ENCODE measurements at regions not wholly inside any gene's neighbourhood (a gene's known extent, or its start where the extent isn't known, plus 50 kb on each side); places are given as distances from the start of the nearest gene placed in this dataset.

GRCh38 chr17:14971054-14971453, 294.1 kb downstream of the PMP22 start:
- H3K27ac Mint-ChIP-seq: no peak overlapping the region
- H3K9me3 Mint-ChIP-seq: peaks cover 8% of the 10 kb centered on the region
- no peak for DNase-seq (ENCODE audit: extremely low spot score, unreplicated experiment)
- peaks cover 38% of the 10 kb centered on the region for H3K27me3 Mint-ChIP-seq
- TF ChIP-seq CTCF (conservative IDR thresholded peaks at IDR 0.05): no peak
- no peak overlapping the region for H3K4me3 Mint-ChIP-seq
- H3K36me3 Mint-ChIP-seq: no peaks in the 10 kb centered on the region
- H3K4me1 Mint-ChIP-seq (ENCODE audit: unreplicated experiment): peaks cover 4% of the 10 kb centered on the region

DNA sequence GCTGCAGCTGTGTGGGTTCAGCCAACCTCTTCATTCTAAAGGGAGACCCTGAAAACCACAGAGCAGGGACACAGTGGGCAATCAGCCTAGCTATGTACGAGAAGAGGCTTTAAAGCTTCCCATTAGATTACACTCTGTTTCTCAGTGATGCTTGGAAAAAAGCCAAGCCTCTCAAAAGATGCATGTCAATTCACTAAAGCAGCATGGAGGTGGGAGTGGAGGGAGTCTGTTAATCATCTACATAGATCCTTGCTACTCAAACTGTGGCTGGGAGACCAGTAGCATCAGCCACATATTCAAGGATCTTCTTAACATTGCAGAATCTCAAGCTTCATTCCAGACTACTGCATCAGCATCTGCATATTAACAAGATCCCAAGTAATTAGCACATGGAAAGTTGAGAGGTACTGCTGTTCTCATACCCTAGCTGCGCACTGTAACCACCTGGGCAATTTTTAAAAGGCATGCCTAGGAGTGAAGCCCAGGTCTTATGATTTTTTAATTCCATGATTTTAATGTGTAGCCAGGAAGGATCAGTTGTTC, 305.9 kb downstream of the PMP22 start:
- peaks cover 58% of the 10 kb centered on the region for H3K27me3 Mint-ChIP-seq
- TF ChIP-seq CTCF (conservative IDR thresholded peaks at IDR 0.05): no peak
- H3K9me3 Mint-ChIP-seq: peaks cover 11% of the 10 kb centered on the region
- no peaks in the 10 kb centered on the region for H3K4me1 Mint-ChIP-seq (ENCODE audit: unreplicated experiment)
- no peak for DNase-seq (ENCODE audit: extremely low spot score, unreplicated experiment)
- H3K4me3 Mint-ChIP-seq: no peak overlapping the region
- no peaks in the 10 kb centered on the region for H3K36me3 Mint-ChIP-seq
- H3K27ac Mint-ChIP-seq: no peak overlapping the region

DNA sequence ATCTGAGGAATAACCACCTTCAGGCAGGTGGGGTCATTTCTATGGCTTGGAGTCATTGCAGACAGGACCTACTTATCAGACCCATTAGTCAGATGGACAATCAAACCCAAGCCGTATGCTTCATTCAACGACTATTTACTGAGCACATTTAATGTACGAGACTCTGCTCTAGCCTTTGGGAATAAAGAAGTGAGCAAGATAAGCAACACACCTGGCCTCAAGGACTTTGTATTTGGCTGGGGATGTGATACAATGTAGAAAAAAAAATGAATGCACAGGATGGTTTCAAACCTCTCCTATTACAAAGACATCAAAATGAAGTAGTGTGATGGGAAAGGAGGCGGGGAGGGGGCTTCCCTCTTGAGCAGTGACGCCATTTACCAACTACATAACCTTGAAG, 311.7 kb downstream of the PMP22 start:
- no peak overlapping the region for H3K27ac Mint-ChIP-seq
- H3K9me3 Mint-ChIP-seq: peaks cover 7% of the 10 kb centered on the region
- TF ChIP-seq CTCF (conservative IDR thresholded peaks at IDR 0.05): no peak
- H3K36me3 Mint-ChIP-seq: no peaks in the 10 kb centered on the region
- H3K4me1 Mint-ChIP-seq (ENCODE audit: unreplicated experiment): no peaks in the 10 kb centered on the region
- peaks cover 57% of the 10 kb centered on the region for H3K27me3 Mint-ChIP-seq
- no peak overlapping the region for H3K4me3 Mint-ChIP-seq
- no peak for DNase-seq (ENCODE audit: extremely low spot score, unreplicated experiment)

- H3K4me3 Mint-ChIP-seq: no peak overlapping the region
- DNase-seq (ENCODE audit: extremely low spot score, unreplicated experiment): no peak
- peaks cover 49% of the 10 kb centered on the region for H3K27me3 Mint-ChIP-seq
- no peak for TF ChIP-seq CTCF (conservative IDR thresholded peaks at IDR 0.05)
- H3K9me3 Mint-ChIP-seq: peaks cover 7% of the 10 kb centered on the region
- H3K27ac Mint-ChIP-seq: no peak overlapping the region
- no peaks in the 10 kb centered on the region for H3K36me3 Mint-ChIP-seq
- H3K4me1 Mint-ChIP-seq (ENCODE audit: unreplicated experiment): no peaks in the 10 kb centered on the region
These were observed 314.4 kb downstream of the PMP22 start for GRCh38 chr17:14950686-14951085.

GRCh38 chr17:14950216-14950615, 314.9 kb downstream of the PMP22 start:
- DNase-seq (ENCODE audit: extremely low spot score, unreplicated experiment): no peak
- Mint-ChIP-seq H3K4me3 (no peak overlapping the region), H3K4me1 (ENCODE audit: unreplicated experiment) (no peaks in the 10 kb centered on the region), H3K27ac (no peak overlapping the region), H3K9me3 (peaks cover 7% of the 10 kb centered on the region), H3K36me3 (no peaks in the 10 kb centered on the region), H3K27me3 (peaks cover 46% of the 10 kb centered on the region)
- TF ChIP-seq CTCF (conservative IDR thresholded peaks at IDR 0.05): no peak

- H3K4me3 Mint-ChIP-seq: no peak overlapping the region
- H3K27ac Mint-ChIP-seq: no peak overlapping the region
- H3K4me1 Mint-ChIP-seq (ENCODE audit: unreplicated experiment): no peaks in the 10 kb centered on the region
- H3K36me3 Mint-ChIP-seq: no peaks in the 10 kb centered on the region
- no peak for TF ChIP-seq CTCF (conservative IDR thresholded peaks at IDR 0.05)
- DNase-seq (ENCODE audit: extremely low spot score, unreplicated experiment): no peak
- peaks cover 32% of the 10 kb centered on the region for H3K27me3 Mint-ChIP-seq
- no peaks in the 10 kb centered on the region for H3K9me3 Mint-ChIP-seq
These were observed 317.5 kb downstream of the PMP22 start for GRCh38 chr17:14947671-14948070.

All from type B pancreatic cell (in vitro differentiated cells).